ENCODE measurements at regions not wholly inside any gene's neighbourhood (a gene's known extent, or its start where the extent isn't known, plus 50 kb on each side); places are given as distances from the start of the nearest gene placed in this dataset.

GRCh38 chr7:42493436-42494198 is 256.6 kb upstream of the GLI3 start:
- TF ChIP-seq POLR2A (IDR thresholded peaks at IDR 0.05) (no peak), CTCF (IDR thresholded peaks at IDR 0.05) (no peak), POLR2AphosphoS5 (IDR thresholded peaks at IDR 0.05) (peak in 1 of 3 donors; percentile 11)

All from suprapubic skin (tissue), 4 donors.